ENCODE measurements at regions not wholly inside any gene's neighbourhood (a gene's known extent, or its start where the extent isn't known, plus 50 kb on each side); places are given as distances from the start of the nearest gene placed in this dataset.
"Not testable (repeated sequence)": the region's sequence is repeated elsewhere in the genome, so short reads cannot be mapped to it uniquely, and the experiment has no call there.

- no peak overlapping the region for H3K4me3 ChIP-seq (ENCODE audit: low read length)
- no peak for DNase-seq (ENCODE audit: low read depth, low spot score)
Observed at GRCh38 chr6:132118144-132118543, 167.0 kb upstream of the CCN2 start.

- no peak overlapping the region for H3K4me3 ChIP-seq (ENCODE audit: low read length)
- DNase-seq (ENCODE audit: low read depth, low spot score), result no peak
Observed at GRCh38 chr6:132115714-132116366, 164.7 kb upstream of the CCN2 start.

- no peak overlapping the region for H3K4me3 ChIP-seq (ENCODE audit: low read length)
- DNase-seq (ENCODE audit: low read depth, low spot score), result no peak
Observed at GRCh38 chr6:132114201-132114825, 163.1 kb upstream of the CCN2 start.

GRCh38 chr6:132109752-132110151, 158.6 kb upstream of the CCN2 start:
- DNase-seq (ENCODE audit: low read depth, low spot score); H3K4me3 ChIP-seq (ENCODE audit: low read length): not testable (repeated sequence)

- DNase-seq (ENCODE audit: low read depth, low spot score), result no peak
- H3K4me3 ChIP-seq (ENCODE audit: low read length), result no peak overlapping the region
Observed at GRCh38 chr6:132107896-132108295, 156.7 kb upstream of the CCN2 start.

- no peak overlapping the region for H3K4me3 ChIP-seq (ENCODE audit: low read length)
- no peak for DNase-seq (ENCODE audit: low read depth, low spot score)
Observed at GRCh38 chr6:132101535-132101934, 150.4 kb upstream of the CCN2 start.

GRCh38 chr6:132100388-132100990, 149.3 kb upstream of the CCN2 start:
- H3K4me3 ChIP-seq (ENCODE audit: low read length), result no peak overlapping the region
- DNase-seq (ENCODE audit: low read depth, low spot score), result no peak

- no peak overlapping the region for H3K4me3 ChIP-seq (ENCODE audit: low read length)
- no peak for DNase-seq (ENCODE audit: low read depth, low spot score)
Observed at GRCh38 chr6:132096996-132097395, 145.8 kb upstream of the CCN2 start.

- DNase-seq (ENCODE audit: low read depth, low spot score), result no peak
- H3K4me3 ChIP-seq (ENCODE audit: low read length), result no peak overlapping the region
Observed at GRCh38 chr6:132096245-132096644, 145.1 kb upstream of the CCN2 start.

GRCh38 chr6:132089173-132089572, 138.0 kb upstream of the CCN2 start:
- DNase-seq (ENCODE audit: low read depth, low spot score), result no peak

GRCh38 chr6:132088150-132088549, 137.0 kb upstream of the CCN2 start:
- H3K4me3 ChIP-seq (ENCODE audit: low read length), result no peak overlapping the region
- no peak for DNase-seq (ENCODE audit: low read depth, low spot score)

More at GRCh38 chr6:132089173-132089572, 138.0 kb upstream of the CCN2 start:
- H3K4me3 ChIP-seq (ENCODE audit: low read length), result no peak overlapping the region

GRCh38 chr6:132087391-132087790, 136.2 kb upstream of the CCN2 start:
- H3K4me3 ChIP-seq (ENCODE audit: low read length), result no peak overlapping the region

GRCh38 chr6:132085731-132086130, 134.6 kb upstream of the CCN2 start:
- H3K4me3 ChIP-seq (ENCODE audit: low read length), result no peak overlapping the region

More at GRCh38 chr6:132087391-132087790, 136.2 kb upstream of the CCN2 start:
- DNase-seq (ENCODE audit: low read depth, low spot score), result no peak

GRCh38 chr6:132084811-132085509, 133.8 kb upstream of the CCN2 start:
- no peak overlapping the region for H3K4me3 ChIP-seq (ENCODE audit: low read length)
- no peak for DNase-seq (ENCODE audit: low read depth, low spot score)

More at GRCh38 chr6:132085731-132086130, 134.6 kb upstream of the CCN2 start:
- DNase-seq (ENCODE audit: low read depth, low spot score), result no peak

- DNase-seq (ENCODE audit: low read depth, low spot score), result no peak
- no peak overlapping the region for H3K4me3 ChIP-seq (ENCODE audit: low read length)
Observed at GRCh38 chr6:132082421-132082820, 131.2 kb upstream of the CCN2 start.

GRCh38 chr6:132081338-132081737, 130.2 kb upstream of the CCN2 start:
- no peak for DNase-seq (ENCODE audit: low read depth, low spot score)
- H3K4me3 ChIP-seq (ENCODE audit: low read length), result no peak overlapping the region

- DNase-seq (ENCODE audit: low read depth, low spot score), result no peak
- H3K4me3 ChIP-seq (ENCODE audit: low read length), result no peak overlapping the region
Observed at GRCh38 chr6:132079286-132079685, 128.1 kb upstream of the CCN2 start.

GRCh38 chr6:132076452-132076851, 125.3 kb upstream of the CCN2 start:
- no peak overlapping the region for H3K4me3 ChIP-seq (ENCODE audit: low read length)
- no peak for DNase-seq (ENCODE audit: low read depth, low spot score)

- H3K4me3 ChIP-seq (ENCODE audit: low read length), result no peak overlapping the region
- no peak for DNase-seq (ENCODE audit: low read depth, low spot score)
Observed at GRCh38 chr6:132072831-132073230, 121.7 kb upstream of the CCN2 start.

- H3K4me3 ChIP-seq (ENCODE audit: low read length), result no peak overlapping the region
- DNase-seq (ENCODE audit: low read depth, low spot score), result no peak
Observed at GRCh38 chr6:132072271-132072670, 121.1 kb upstream of the CCN2 start.
